AG09309 (cell line): ENCODE measurements at regions not wholly inside any gene's neighbourhood (a gene's known extent, or its start where the extent isn't known, plus 50 kb on each side); places are given as distances from the start of the nearest gene placed in this dataset.

ENCODE experiments used
- DNase-seq: peaks from one replicate; pipeline ENCODE4 v3.0.0-alpha.2; 2010; ENCODE audit warnings: low read depth
- H3K4me3 ChIP-seq: 2 replicates; pipeline ENCODE4 v1.5.1; 2011; ENCODE audit warnings: mild to moderate bottlenecking, low read depth, low read length, moderate library complexity; ENCODE audit not compliant: control insufficient read depth
- TF ChIP-seq, protein P1 (sequence below): IDR thresholded peaks from 2 replicates; pipeline ENCODE4 v1.5.1; 2011; ENCODE audit warnings: mild to moderate bottlenecking, low read depth, low read length, inconsistent platforms; ENCODE audit not compliant: insufficient read depth, control insufficient read depth; ENCODE audit errors: missing control alignments

GRCh38 chr5:82661462-82661861 lies 383.3 kb upstream of the RPS23 start:
- no peak for DNase-seq

DNA sequence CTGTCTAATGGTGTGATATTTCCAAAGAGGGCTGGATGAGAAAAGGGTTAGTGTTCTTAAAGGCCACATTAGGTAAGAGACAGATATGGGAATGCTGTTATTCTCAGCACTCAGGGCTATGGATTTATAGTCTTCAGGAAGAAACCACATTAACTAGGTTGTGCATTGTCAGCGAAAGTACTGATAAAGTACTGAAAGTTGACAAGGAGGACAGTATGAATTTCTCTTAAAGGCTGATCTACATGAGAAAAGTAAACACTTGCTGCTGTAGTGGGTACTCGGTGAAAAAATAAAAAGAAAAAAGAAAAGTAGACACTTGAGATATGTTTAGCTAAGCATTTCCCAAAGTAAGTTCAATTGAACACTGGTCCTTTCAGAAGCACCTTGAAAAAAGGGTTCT lies 381.0 kb upstream of the RPS23 start:
- H3K4me3 ChIP-seq = no peak overlapping the region
- TF ChIP-seq, protein P1, sequence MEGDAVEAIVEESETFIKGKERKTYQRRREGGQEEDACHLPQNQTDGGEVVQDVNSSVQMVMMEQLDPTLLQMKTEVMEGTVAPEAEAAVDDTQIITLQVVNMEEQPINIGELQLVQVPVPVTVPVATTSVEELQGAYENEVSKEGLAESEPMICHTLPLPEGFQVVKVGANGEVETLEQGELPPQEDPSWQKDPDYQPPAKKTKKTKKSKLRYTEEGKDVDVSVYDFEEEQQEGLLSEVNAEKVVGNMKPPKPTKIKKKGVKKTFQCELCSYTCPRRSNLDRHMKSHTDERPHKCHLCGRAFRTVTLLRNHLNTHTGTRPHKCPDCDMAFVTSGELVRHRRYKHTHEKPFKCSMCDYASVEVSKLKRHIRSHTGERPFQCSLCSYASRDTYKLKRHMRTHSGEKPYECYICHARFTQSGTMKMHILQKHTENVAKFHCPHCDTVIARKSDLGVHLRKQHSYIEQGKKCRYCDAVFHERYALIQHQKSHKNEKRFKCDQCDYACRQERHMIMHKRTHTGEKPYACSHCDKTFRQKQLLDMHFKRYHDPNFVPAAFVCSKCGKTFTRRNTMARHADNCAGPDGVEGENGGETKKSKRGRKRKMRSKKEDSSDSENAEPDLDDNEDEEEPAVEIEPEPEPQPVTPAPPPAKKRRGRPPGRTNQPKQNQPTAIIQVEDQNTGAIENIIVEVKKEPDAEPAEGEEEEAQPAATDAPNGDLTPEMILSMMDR = no peak
- no peak for DNase-seq

More at GRCh38 chr5:82661462-82661861, 383.3 kb upstream of the RPS23 start:
- H3K4me3 ChIP-seq = no peak overlapping the region
- TF ChIP-seq, protein P1 = no peak

DNA sequence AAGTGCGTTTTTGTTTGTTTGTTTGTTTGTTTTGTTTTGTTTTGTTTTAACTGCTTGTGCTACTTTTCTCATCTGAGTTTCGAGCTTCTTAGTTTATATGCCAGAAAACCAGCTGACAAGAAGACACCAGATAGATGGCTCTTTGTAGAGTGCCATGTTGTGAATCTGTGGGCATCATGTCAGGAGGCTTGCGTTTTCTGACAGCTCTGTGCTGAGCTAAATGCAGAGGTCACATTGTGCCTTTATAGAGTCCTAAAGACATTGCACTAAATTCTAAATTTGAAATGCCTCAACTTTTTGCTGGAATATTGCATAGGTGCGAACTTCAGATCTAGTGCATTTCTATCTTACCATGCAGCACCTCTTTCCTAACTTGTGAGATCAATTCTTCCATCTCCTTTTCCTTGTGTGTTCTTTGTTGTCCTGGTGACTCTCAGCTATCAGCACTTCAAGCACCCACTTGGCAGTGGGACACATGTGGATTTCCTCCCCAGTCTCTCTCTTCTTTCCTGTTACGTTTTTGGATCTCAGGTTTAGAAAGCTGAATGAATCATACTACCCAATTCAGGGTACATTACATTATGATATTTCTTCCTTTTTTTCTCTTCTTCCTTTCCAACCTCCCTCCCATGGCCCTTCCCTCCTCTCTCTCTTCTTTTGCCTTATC lies 379.0 kb upstream of the RPS23 start:
- no peak overlapping the region for H3K4me3 ChIP-seq

GRCh38 chr5:82656341-82656761 lies 378.2 kb upstream of the RPS23 start:
- TF ChIP-seq, protein P1 = no peak
- H3K4me3 ChIP-seq = no peak overlapping the region

More for the DNA sequence above, 379.0 kb upstream of the RPS23 start:
- TF ChIP-seq, protein P1 = no peak
- no peak for DNase-seq

DNA sequence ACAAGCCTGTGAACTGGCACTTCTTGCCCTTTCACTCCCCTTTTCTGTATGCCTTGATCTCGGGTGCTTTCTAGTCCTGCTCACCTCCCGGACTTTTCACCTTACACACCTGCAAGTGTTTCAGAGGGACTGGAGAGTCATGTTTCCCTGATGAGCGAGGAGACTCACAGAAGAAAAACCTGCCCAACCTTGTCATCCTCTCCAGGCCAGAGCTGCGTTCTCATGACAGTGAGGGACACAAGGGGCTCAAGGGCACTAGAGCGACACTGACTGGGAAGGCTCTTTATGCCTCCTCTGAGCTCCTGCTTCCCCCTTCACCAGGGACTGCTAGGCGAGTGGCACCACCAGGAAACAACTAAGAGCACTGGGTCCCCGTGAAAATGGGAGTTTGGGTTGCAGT lies 376.9 kb upstream of the RPS23 start:
- TF ChIP-seq, protein P1 = no peak
- no peak for DNase-seq

More at GRCh38 chr5:82656341-82656761, 378.2 kb upstream of the RPS23 start:
- no peak for DNase-seq

DNA sequence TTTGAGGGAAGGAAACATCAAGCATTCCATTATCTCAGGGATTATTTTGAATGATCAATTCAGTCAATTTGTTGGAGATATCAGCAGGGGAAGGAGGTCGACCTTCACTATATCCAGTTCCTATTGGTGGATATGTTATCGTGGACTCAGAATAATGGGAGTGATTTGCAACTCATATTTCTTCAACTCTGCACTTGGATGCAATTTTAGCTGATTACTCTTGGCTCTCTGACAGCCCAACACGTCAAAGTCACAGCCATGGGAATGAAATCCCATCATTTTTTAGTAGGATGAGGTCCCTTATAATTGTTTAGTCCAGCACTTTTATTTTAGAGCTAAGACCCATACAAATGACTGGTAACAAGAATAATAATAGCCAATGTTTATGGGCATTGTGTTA lies 371.8 kb upstream of the RPS23 start:
- TF ChIP-seq, protein P1 = no peak
- no peak overlapping the region for H3K4me3 ChIP-seq
- DNase-seq = no peak

More for the DNA sequence above, 376.9 kb upstream of the RPS23 start:
- H3K4me3 ChIP-seq = no peak overlapping the region
